Ovary (tissue), 3 donors: ENCODE measurements at regions not wholly inside any gene's neighbourhood (a gene's known extent, or its start where the extent isn't known, plus 50 kb on each side); places are given as distances from the start of the nearest gene placed in this dataset.

ENCODE experiments used
- CTCF ChIP-seq, 3 donors: fragments of 450-650 bp in 2 of 3; fragments of 200-600 bp in 1 of 3; IDR thresholded peaks; one replicate each; pipeline versions ENCODE4 v1.5.1 to v1.8.0; 2016 to 2022; ENCODE audit warnings: antibody characterized with exemption in 3 of 3, mild to moderate bottlenecking in 1 of 3
- EP300 ChIP-seq: sonication (generic); formaldehyde crosslinking; IDR thresholded peaks from one replicate; pipeline ENCODE4 v1.6.1; 2017; ENCODE audit warnings: antibody characterized with exemption
- POLR2A ChIP-seq: fragments of 450-650 bp; IDR thresholded peaks from one replicate; pipeline ENCODE4 v1.6.1; 2017; ENCODE audit warnings: antibody characterized with exemption, mild to moderate bottlenecking, moderate library complexity
- donor health status: DM: no; HTN: no; CAD: no.

- no peak for TF ChIP-seq CTCF (IDR thresholded peaks at IDR 0.05)
- no peak for TF ChIP-seq EP300
- no peak for TF ChIP-seq POLR2A
These were observed 138.7 kb upstream of the L3MBTL4 start for GRCh38 chr18:6553234-6553900.
